ENCODE measurements at regions not wholly inside any gene's neighbourhood (a gene's known extent, or its start where the extent isn't known, plus 50 kb on each side); places are given as distances from the start of the nearest gene placed in this dataset.

GRCh38 chr2:82657106-82657505, 1802.0 kb downstream of the SUCLG1 start:
- Histone ChIP-seq H3K27ac (ENCODE audit: low read depth in 1 of 2, low read length in 2 of 2) (no peak overlapping the region), H3K9me3 (ENCODE audit: control insufficient read depth in 1 of 2, insufficient read depth in 1 of 2, low read length in 2 of 2) (peaks cover 0 to 15% of the 10 kb centered on the region in 2 experiments), H3K27me3 (ENCODE audit: control insufficient read depth in 1 of 2, insufficient read depth in 2 of 2, low read length in 2 of 2) (no peaks in the 10 kb centered on the region), H3K4me1 (ENCODE audit: insufficient read depth, low read length) (no peaks in the 10 kb centered on the region), H3K4me3 (ENCODE audit: low read length) (no peak overlapping the region), H3K36me3 (ENCODE audit: insufficient read depth, low read length) (no peaks in the 10 kb centered on the region)
- ATAC-seq (ENCODE audit: poor library complexity) (no peak), DNase-seq (no peak)
- TF ChIP-seq CTCF (IDR thresholded peaks at IDR 0.05), result no peak
- ChIA-PET CTCF (interaction anchor here (0.6 kb wide), 1 partner anchor 646 kb away, joined by 3 read pairs; no protein-coding TSS in a partner anchor), POLR2A (no interaction called here)
- Mint-ChIP-seq H3K4me3 (no peak overlapping the region), H3K36me3 (ENCODE audit: low read depth) (no peaks in the 10 kb centered on the region), H3K27ac (no peak overlapping the region), H3K9me3 (peaks cover 7% of the 10 kb centered on the region), H3K27me3 (no peaks in the 10 kb centered on the region), H3K4me1 (ENCODE audit: low read depth) (no peaks in the 10 kb centered on the region)
- intact Hi-C loops (cut with DNase I, micrococcal nuclease), result no loop called here

GRCh38 chr2:82656420-82656819, 1802.7 kb downstream of the SUCLG1 start:
- CTCF ChIA-PET, result no interaction called here
- no peaks in the 10 kb centered on the region for H3K36me3 Mint-ChIP-seq (ENCODE audit: low read depth)
- no peak for TF ChIP-seq CTCF (IDR thresholded peaks at IDR 0.05)

GRCh38 chr2:82652117-82652516, 1807.0 kb downstream of the SUCLG1 start:
- Mint-ChIP-seq H3K9me3 (peaks cover 16% of the 10 kb centered on the region), H3K27me3 (no peaks in the 10 kb centered on the region), H3K4me1 (ENCODE audit: low read depth) (no peaks in the 10 kb centered on the region), H3K4me3 (no peak overlapping the region), H3K27ac (no peak overlapping the region), H3K36me3 (ENCODE audit: low read depth) (no peaks in the 10 kb centered on the region)
- no peaks in the 10 kb centered on the region for H3K27me3 ChIP-seq (ENCODE audit: control insufficient read depth in 1 of 2, insufficient read depth in 2 of 2, low read length in 2 of 2)
- ChIA-PET POLR2A (no interaction called here), CTCF (no interaction called here)
- no peak overlapping the region for H3K4me3 ChIP-seq (ENCODE audit: low read length)
- no peak for ATAC-seq (ENCODE audit: poor library complexity)
- no peak overlapping the region for H3K27ac ChIP-seq (ENCODE audit: low read depth in 1 of 2, low read length in 2 of 2)
- no peaks in the 10 kb centered on the region for H3K4me1 ChIP-seq (ENCODE audit: insufficient read depth, low read length)
- no peak for DNase-seq
- TF ChIP-seq CTCF (IDR thresholded peaks at IDR 0.05), result no peak
- H3K36me3 ChIP-seq (ENCODE audit: insufficient read depth, low read length), result no peaks in the 10 kb centered on the region
- no peaks in the 10 kb centered on the region for H3K9me3 ChIP-seq (ENCODE audit: control insufficient read depth in 1 of 2, insufficient read depth in 1 of 2, low read length in 2 of 2)
- intact Hi-C loops (cut with DNase I, micrococcal nuclease), result no loop called here

More at GRCh38 chr2:82656420-82656819, 1802.7 kb downstream of the SUCLG1 start:
- DNase-seq (no peak), ATAC-seq (ENCODE audit: poor library complexity) (no peak)
- Mint-ChIP-seq H3K27me3 (no peaks in the 10 kb centered on the region), H3K27ac (no peak overlapping the region), H3K9me3 (peaks cover 3% of the 10 kb centered on the region), H3K4me1 (ENCODE audit: low read depth) (no peaks in the 10 kb centered on the region), H3K4me3 (no peak overlapping the region)
- no peaks in the 10 kb centered on the region for H3K36me3 ChIP-seq (ENCODE audit: insufficient read depth, low read length)
- POLR2A ChIA-PET, result no interaction called here
- H3K9me3 ChIP-seq (ENCODE audit: control insufficient read depth in 1 of 2, insufficient read depth in 1 of 2, low read length in 2 of 2), result peaks cover 0 to 15% of the 10 kb centered on the region in 2 experiments
- H3K4me1 ChIP-seq (ENCODE audit: insufficient read depth, low read length), result no peaks in the 10 kb centered on the region
- no peak overlapping the region for H3K4me3 ChIP-seq (ENCODE audit: low read length)
- H3K27me3 ChIP-seq (ENCODE audit: control insufficient read depth in 1 of 2, insufficient read depth in 2 of 2, low read length in 2 of 2), result no peaks in the 10 kb centered on the region
- no peak overlapping the region for H3K27ac ChIP-seq (ENCODE audit: low read depth in 1 of 2, low read length in 2 of 2)
- intact Hi-C loops (cut with DNase I, micrococcal nuclease), result no loop called here
